Right lobe of liver (tissue), 6 donors: ENCODE measurements at regions not wholly inside any gene's neighbourhood (a gene's known extent, or its start where the extent isn't known, plus 50 kb on each side); places are given as distances from the start of the nearest gene placed in this dataset.

Experiments used
- ATAC-seq, 4 donors: fragments of 200-7000 bp; cut with Tn5 transposase; one replicate each; pipeline ENCODE4 v1.9.1; 2020; ENCODE audit warnings: mild to moderate bottlenecking in 4 of 4, moderate library complexity in 4 of 4
- DNase-seq, 3 donors: peaks; one replicate each; pipeline ENCODE4 v3.0.0-alpha.2; 2020
- H3K27ac ChIP-seq, 3 donors: fragments of 200-600 bp; one replicate each; pipeline ENCODE4 v1.8.0; 2022
- H3K27me3 ChIP-seq, 2 donors: fragments of 200-600 bp; one replicate each; pipeline ENCODE4 v1.8.0; 2022
- H3K36me3 ChIP-seq, 4 donors: fragments of 200-600 bp; sonication (generic) in 1 of 4; one replicate each; pipeline versions ENCODE4 v1.5.1 to v1.8.0; 2017 to 2022; ENCODE audit warnings: control low read depth in 1 of 4
- H3K4me1 ChIP-seq, 4 donors: fragments of 200-600 bp; sonication (generic) in 1 of 4; one replicate each; pipeline versions ENCODE4 v1.5.1 to v1.8.0; 2017 to 2022; ENCODE audit warnings: control low read depth in 1 of 4
- H3K4me3 ChIP-seq, 3 donors: fragments of 200-600 bp; one replicate each; pipeline ENCODE4 v1.8.0; 2022
- H3K9me3 ChIP-seq, 4 donors: fragments of 200-600 bp; sonication (generic) in 1 of 4; one replicate each; pipeline versions ENCODE4 v1.5.1 to v1.8.0; 2017 to 2022; ENCODE audit warnings: control low read depth in 1 of 4
- CTCF ChIP-seq, 4 donors: fragments of 200-600 bp in 3 of 4; fragments of 450-650 bp in 1 of 4; IDR thresholded peaks; one replicate each; pipeline versions ENCODE4 v1.5.1 to v1.8.0; 2016 to 2022; ENCODE audit warnings: antibody characterized with exemption in 4 of 4, mild to moderate bottlenecking in 2 of 4
- POLR2A ChIP-seq: fragments of 450-650 bp; IDR thresholded peaks from one replicate; pipeline ENCODE4 v1.6.1; 2017; ENCODE audit warnings: antibody characterized with exemption, mild to moderate bottlenecking
- WGBS: methylation state at CpG from one replicate; pipeline ENCODE4 v1.1.6; 2018; ENCODE audit warnings: low coverage, low lambda C conversion rate; ENCODE audit not compliant: insufficient coverage; ENCODE audit errors: missing lambda C conversion rate; 5-methylcytosine and 5-hydroxymethylcytosine counted together
- intact Hi-C, 2 donors: fragments of 100-400 bp; cut with DNase I; formaldehyde crosslinking; loops; one replicate each; pipeline versions ENCODE4 v1.11.2 to v1.14.1; 2022
- donor health status: DM: no; HTN: yes; CAD: no.
- donor health status: DM: no; HTN: no; CAD: no.
- donor health status: DM: no; HTN: no; CAD: no.
- donor health status: DM: no; HTN: yes; CAD: no.
- donor health status: DM: no; HTN: yes; CAD: no.

GRCh38 chr18:46423226-46423805, 233.7 kb downstream of the LOXHD1 start:
- no peak overlapping the region for H3K4me3 ChIP-seq
- H3K27me3 ChIP-seq: no peaks in the 10 kb centered on the region
- intact Hi-C loops: no loop called here
- no peaks in the 10 kb centered on the region for H3K9me3 ChIP-seq
- TF ChIP-seq POLR2A (no peak), CTCF (IDR thresholded peaks at IDR 0.05) (no peak)
- peak overlapping the region in 1 of 3 donors; percentile 29 for H3K27ac ChIP-seq
- ATAC-seq: no peak
- no peak for DNase-seq
- WGBS: 100% methylated on average over 1 of the region's 4 CpGs
- peaks cover 0 to 45% (median 6%) of the 10 kb centered on the region in 4 donors for H3K4me1 ChIP-seq
- no peaks in the 10 kb centered on the region for H3K36me3 ChIP-seq

GRCh38 chr18:46424898-46425297, 232.1 kb downstream of the LOXHD1 start:
- Histone ChIP-seq H3K4me3 (no peak overlapping the region), H3K27me3 (no peaks in the 10 kb centered on the region), H3K4me1 (peaks cover 0 to 37% (median 9%) of the 10 kb centered on the region in 4 donors), H3K27ac (no peak overlapping the region), H3K9me3 (no peaks in the 10 kb centered on the region), H3K36me3 (no peaks in the 10 kb centered on the region)
- 88% methylated on average over 3 of the region's 8 CpGs for WGBS
- peak in 1 of 3 donors; percentile 32 for DNase-seq
- intact Hi-C loops: no loop called here
- no peak for ATAC-seq
- TF ChIP-seq CTCF (IDR thresholded peaks at IDR 0.05) (no peak), POLR2A (no peak)

- WGBS: no CpG with 5 or more reads among the region's 3 CpGs
- Histone ChIP-seq H3K36me3 (no peaks in the 10 kb centered on the region), H3K9me3 (no peaks in the 10 kb centered on the region), H3K4me1 (peaks cover 0 to 35% (median 9%) of the 10 kb centered on the region in 4 donors), H3K27ac (no peak overlapping the region), H3K4me3 (no peak overlapping the region), H3K27me3 (no peaks in the 10 kb centered on the region)
- no peak for ATAC-seq
- DNase-seq: peak in 1 of 3 donors; percentile 18
- TF ChIP-seq POLR2A (no peak), CTCF (IDR thresholded peaks at IDR 0.05) (no peak)
- intact Hi-C loops: no loop called here
These were observed 231.5 kb downstream of the LOXHD1 start for GRCh38 chr18:46425511-46425910.

GRCh38 chr18:46426021-46426678, 230.9 kb downstream of the LOXHD1 start:
- intact Hi-C loops: no loop called here
- TF ChIP-seq POLR2A (no peak), CTCF (IDR thresholded peaks at IDR 0.05) (no peak)
- Histone ChIP-seq H3K27ac (no peak overlapping the region), H3K4me3 (no peak overlapping the region), H3K27me3 (no peaks in the 10 kb centered on the region), H3K4me1 (peaks cover 0 to 35% (median 9%) of the 10 kb centered on the region in 4 donors), H3K9me3 (no peaks in the 10 kb centered on the region), H3K36me3 (no peaks in the 10 kb centered on the region)
- no peak for ATAC-seq
- no peak for DNase-seq
- WGBS: 75% methylated on average over 3 of the region's 5 CpGs
